Sigmoid colon (tissue), 6 donors: ENCODE measurements at regions not wholly inside any gene's neighbourhood (a gene's known extent, or its start where the extent isn't known, plus 50 kb on each side); places are given as distances from the start of the nearest gene placed in this dataset.

Experiments
- DNase-seq: peaks from one replicate; pipeline ENCODE4 v3.0.0-alpha.2; 2019
- H3K27ac ChIP-seq, 4 donors: fragments of 200-600 bp; sonication (generic); one replicate each; pipeline ENCODE4 v1.5.1; 2016 to 2019; ENCODE audit warnings: mild to moderate bottlenecking in 1 of 4
- H3K27me3 ChIP-seq, 3 donors: fragments of 200-600 bp; sonication (generic); one replicate each; pipeline ENCODE4 v1.5.1; 2019; ENCODE audit warnings: mild to moderate bottlenecking in 1 of 3
- H3K36me3 ChIP-seq, 4 donors: fragments of 200-600 bp; sonication (generic); one replicate each; pipeline ENCODE4 v1.5.1; 2016 to 2019
- H3K4me1 ChIP-seq, 4 donors: fragments of 200-600 bp; sonication (generic); one replicate each; pipeline ENCODE4 v1.5.1; 2017 to 2019
- H3K4me3 ChIP-seq, 4 donors: fragments of 200-600 bp; sonication (generic); one replicate each; pipeline ENCODE4 v1.5.1; 2017 to 2019; ENCODE audit warnings: mild to moderate bottlenecking in 2 of 4, moderate library complexity in 1 of 4
- H3K9me3 ChIP-seq, 4 donors: fragments of 200-600 bp in 3 of 4; sonication (generic) in 3 of 4; one replicate each; pipeline versions ENCODE4 v1.5.1 to v1.6.1; 2013 to 2019
- CTCF ChIP-seq, 4 experiments: fragments of 450-650 bp in 3 of 4; fragments of 200-600 bp in 1 of 4; IDR thresholded peaks; one replicate each; pipeline ENCODE4 v1.5.1; 2016 to 2019; ENCODE audit warnings: antibody characterized with exemption in 4 of 4, mild to moderate bottlenecking in 3 of 4, moderate library complexity in 2 of 4
- EP300 ChIP-seq, 4 donors: sonication (generic); formaldehyde crosslinking; IDR thresholded peaks; one replicate each; pipeline ENCODE4 v1.6.1; 2017; ENCODE audit warnings: antibody characterized with exemption in 4 of 4
- POLR2A ChIP-seq, 2 donors: fragments of 450-650 bp; IDR thresholded peaks; one replicate each; pipeline ENCODE4 v1.6.1; 2016; ENCODE audit warnings: antibody characterized with exemption in 2 of 2, mild to moderate bottlenecking in 2 of 2, moderate library complexity in 2 of 2
- POLR2AphosphoS5 ChIP-seq, 4 donors: sonication (generic); formaldehyde crosslinking; IDR thresholded peaks; one replicate each; pipeline ENCODE4 v1.6.1; 2017; ENCODE audit warnings: antibody characterized with exemption in 4 of 4
- WGBS, 2 donors: extraction: QIAGEN DNeasy Blood & Tissue Kit; methylation state at CpG; one replicate each; pipeline ENCODE4 v1.1.7; 2013; 5-methylcytosine and 5-hydroxymethylcytosine counted together
- intact Hi-C: fragments of 100-400 bp; cut with DNase I; formaldehyde crosslinking; loops from one replicate; pipeline ENCODE4 v1.15.1; 2023
- donor health status: healthy with polysubstance abuse.
- donor health status: healthy.

DNA sequence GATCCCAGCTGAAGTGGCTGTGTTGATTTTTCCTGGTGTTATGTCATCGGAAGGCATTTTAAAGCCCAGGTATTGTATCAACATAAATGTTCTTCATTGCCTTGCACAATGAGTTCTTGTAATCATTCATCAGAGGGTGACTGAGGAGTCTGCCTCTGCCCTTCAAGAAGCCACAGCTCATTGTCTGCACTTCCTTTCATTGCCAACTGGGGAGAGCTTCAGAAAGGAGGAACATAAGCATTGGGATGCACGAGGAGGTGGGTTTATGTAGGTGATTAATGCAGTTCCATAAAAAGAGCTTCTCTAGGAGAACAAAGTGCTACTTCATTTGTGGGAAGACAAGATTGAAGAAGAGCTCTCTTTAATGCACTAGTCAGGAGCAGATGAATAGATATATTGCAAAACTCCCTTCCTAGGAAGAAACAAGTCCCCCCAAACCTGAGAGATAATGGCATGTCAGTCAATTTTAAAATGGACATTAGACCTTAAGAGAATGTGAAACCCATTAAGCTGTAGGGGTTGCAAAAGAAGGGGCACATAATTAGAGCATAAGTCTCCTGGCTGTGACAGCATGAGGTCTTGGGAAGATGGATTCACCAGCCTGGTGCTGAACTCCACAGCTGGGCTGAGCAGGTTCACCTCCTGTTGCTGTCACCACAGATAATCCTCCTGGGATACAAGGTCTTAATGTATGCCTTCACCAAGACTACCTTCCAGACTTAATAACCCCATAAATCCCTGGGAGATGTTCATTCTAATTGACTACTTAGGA lies 124.6 kb downstream of the BACH1 start:
- no peaks in the 10 kb centered on the region for H3K9me3 ChIP-seq
- H3K4me3 ChIP-seq = no peak overlapping the region
- H3K27me3 ChIP-seq = no peaks in the 10 kb centered on the region
- no peak overlapping the region for H3K27ac ChIP-seq
- no peaks in the 10 kb centered on the region for H3K4me1 ChIP-seq
- no peak for TF ChIP-seq CTCF (IDR thresholded peaks at IDR 0.05)
- TF ChIP-seq POLR2A (IDR thresholded peaks at IDR 0.05) = no peak
- intact Hi-C loops = no loop called here
- WGBS, 2 donors = 39 to 51% methylated on average over 2 of the region's 2 CpGs
- H3K36me3 ChIP-seq = no peaks in the 10 kb centered on the region
- DNase-seq = no peak

- no peaks in the 10 kb centered on the region for H3K36me3 ChIP-seq
- no peak overlapping the region for H3K27ac ChIP-seq
- DNase-seq = no peak
- TF ChIP-seq EP300 (IDR thresholded peaks at IDR 0.05) (no peak), POLR2A (IDR thresholded peaks at IDR 0.05) (no peak), POLR2AphosphoS5 (IDR thresholded peaks at IDR 0.05) (no peak), CTCF (IDR thresholded peaks at IDR 0.05) (no peak)
- no peak overlapping the region for H3K4me3 ChIP-seq
- 71 to 83% methylated on average over 2 of the region's 2 CpGs for WGBS, 2 donors
- no peaks in the 10 kb centered on the region for H3K9me3 ChIP-seq
- H3K4me1 ChIP-seq = no peaks in the 10 kb centered on the region
- H3K27me3 ChIP-seq = no peaks in the 10 kb centered on the region
- intact Hi-C loops = no loop called here
These were observed 126.0 kb downstream of the BACH1 start for GRCh38 chr21:29424728-29425127.

DNA sequence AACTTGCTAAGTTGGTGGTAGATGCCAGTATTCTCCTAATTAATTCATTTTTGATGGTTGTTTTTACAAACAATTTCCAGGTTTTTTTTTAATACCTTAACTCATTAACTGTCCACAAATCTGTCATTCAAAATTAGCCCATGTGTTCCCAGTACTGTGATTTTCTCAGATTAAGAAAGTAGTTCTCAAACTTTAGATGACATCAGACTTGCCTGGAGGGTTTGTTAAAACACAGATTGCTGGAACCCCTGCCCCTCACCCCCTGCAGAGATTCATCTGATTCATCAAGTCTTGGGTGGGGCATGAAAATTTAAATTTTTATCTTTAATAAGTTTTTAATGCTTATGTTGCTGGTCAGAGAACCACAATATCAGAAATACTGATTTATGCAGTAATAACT lies 130.5 kb downstream of the BACH1 start:
- Histone ChIP-seq H3K27ac (no peak overlapping the region), H3K9me3 (no peaks in the 10 kb centered on the region), H3K4me1 (no peaks in the 10 kb centered on the region), H3K36me3 (no peaks in the 10 kb centered on the region), H3K27me3 (no peaks in the 10 kb centered on the region), H3K4me3 (no peak overlapping the region)
- no peak for DNase-seq
- intact Hi-C loops = no loop called here
- TF ChIP-seq CTCF (IDR thresholded peaks at IDR 0.05) (no peak), EP300 (IDR thresholded peaks at IDR 0.05) (no peak), POLR2A (IDR thresholded peaks at IDR 0.05) (no peak), POLR2AphosphoS5 (IDR thresholded peaks at IDR 0.05) (no peak)

DNA sequence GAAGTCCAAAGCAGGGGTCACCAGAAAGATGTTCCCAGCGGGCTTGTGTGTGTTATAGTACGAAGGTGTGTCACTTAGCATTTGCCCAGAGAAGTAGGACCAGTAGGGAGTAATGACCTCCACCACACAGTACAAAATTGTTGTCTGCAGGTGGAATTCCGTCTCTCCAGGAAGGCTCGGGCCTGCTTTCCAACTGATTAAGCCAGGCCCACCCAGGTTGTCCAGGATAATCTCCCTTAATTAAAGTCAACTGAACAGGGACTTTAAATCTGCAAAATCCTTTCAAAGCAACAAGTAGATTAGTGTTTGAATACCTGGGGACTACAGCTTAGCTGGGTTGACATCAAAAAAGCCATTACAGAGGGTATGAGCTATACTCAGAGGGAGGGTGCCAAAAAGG lies 131.3 kb downstream of the BACH1 start:
- Histone ChIP-seq H3K36me3 (no peaks in the 10 kb centered on the region), H3K4me1 (no peaks in the 10 kb centered on the region), H3K9me3 (no peaks in the 10 kb centered on the region), H3K27me3 (no peaks in the 10 kb centered on the region), H3K27ac (no peak overlapping the region), H3K4me3 (no peak overlapping the region)
- no peak for DNase-seq
- 95 to 97% methylated on average over 4 of the region's 4 CpGs for WGBS, 2 donors
- intact Hi-C loops = no loop called here
- TF ChIP-seq POLR2AphosphoS5 (IDR thresholded peaks at IDR 0.05) = no peak
- no peak for TF ChIP-seq EP300 (IDR thresholded peaks at IDR 0.05)
- no peak for TF ChIP-seq CTCF (IDR thresholded peaks at IDR 0.05)
- no peak for TF ChIP-seq POLR2A (IDR thresholded peaks at IDR 0.05)

GRCh38 chr21:29430576-29430975 lies 131.9 kb downstream of the BACH1 start:
- H3K27ac ChIP-seq = no peak overlapping the region
- H3K4me3 ChIP-seq = no peak overlapping the region
- no peak for DNase-seq
- no peaks in the 10 kb centered on the region for H3K9me3 ChIP-seq
- no peaks in the 10 kb centered on the region for H3K36me3 ChIP-seq
- TF ChIP-seq POLR2AphosphoS5 (IDR thresholded peaks at IDR 0.05) (no peak), CTCF (IDR thresholded peaks at IDR 0.05) (no peak), POLR2A (IDR thresholded peaks at IDR 0.05) (no peak), EP300 (IDR thresholded peaks at IDR 0.05) (no peak)
- no peaks in the 10 kb centered on the region for H3K27me3 ChIP-seq
- no peaks in the 10 kb centered on the region for H3K4me1 ChIP-seq
- WGBS, 2 donors = 90% methylated on average over 7 of the region's 7 CpGs
- intact Hi-C loops = no loop called here
